ENCODE measurements at regions not wholly inside any gene's neighbourhood (a gene's known extent, or its start where the extent isn't known, plus 50 kb on each side); places are given as distances from the start of the nearest gene placed in this dataset.

DNA sequence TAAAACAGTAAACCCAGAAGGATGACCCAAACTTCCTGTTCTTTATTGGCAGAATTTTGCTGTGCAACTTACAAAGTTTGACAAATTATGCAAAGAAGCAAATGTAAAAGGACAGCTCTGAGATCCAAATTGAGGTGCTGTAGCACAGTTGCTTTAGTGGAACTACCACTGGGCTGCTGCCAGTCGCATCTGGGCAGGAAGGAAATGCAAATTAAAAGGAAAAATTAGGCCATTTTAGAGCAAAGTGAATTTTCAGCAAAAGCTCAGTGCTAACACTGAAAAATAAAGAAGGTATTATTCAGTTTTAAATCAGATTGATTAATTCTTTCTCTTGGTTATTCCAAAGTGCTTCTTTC is 104.5 kb downstream of the ZMAT3 start:
- DNase-seq (ENCODE audit: low read depth, low spot score) = no peak
- TF ChIP-seq CTCF (IDR thresholded peaks at IDR 0.05; ENCODE audit: low read depth, low read length) = no peak
- no peak overlapping the region for H3K4me3 ChIP-seq (ENCODE audit: low read depth, low read length)
- in situ Hi-C loops (cut with HindIII; ENCODE audit: low sequenced_read_pairs) = no loop called here

- DNase-seq (ENCODE audit: low read depth, low spot score) = peak; percentile 68
- H3K4me3 ChIP-seq (ENCODE audit: low read depth, low read length) = peak overlapping the region; percentile 7
- peak; percentile 58 for TF ChIP-seq CTCF (IDR thresholded peaks at IDR 0.05; ENCODE audit: low read depth, low read length)
- in situ Hi-C loops (cut with HindIII; ENCODE audit: low sequenced_read_pairs) = no loop called here
Measured at GRCh38 chr3:178966299-178967176, 105.1 kb downstream of the ZMAT3 start.

- TF ChIP-seq CTCF (IDR thresholded peaks at IDR 0.05; ENCODE audit: low read depth, low read length) = no peak
- DNase-seq (ENCODE audit: low read depth, low spot score) = no peak
- in situ Hi-C loops (cut with HindIII; ENCODE audit: low sequenced_read_pairs) = no loop called here
- no peak overlapping the region for H3K4me3 ChIP-seq (ENCODE audit: low read depth, low read length)
Measured at GRCh38 chr3:178964551-178964950, 107.1 kb downstream of the ZMAT3 start.

DNA sequence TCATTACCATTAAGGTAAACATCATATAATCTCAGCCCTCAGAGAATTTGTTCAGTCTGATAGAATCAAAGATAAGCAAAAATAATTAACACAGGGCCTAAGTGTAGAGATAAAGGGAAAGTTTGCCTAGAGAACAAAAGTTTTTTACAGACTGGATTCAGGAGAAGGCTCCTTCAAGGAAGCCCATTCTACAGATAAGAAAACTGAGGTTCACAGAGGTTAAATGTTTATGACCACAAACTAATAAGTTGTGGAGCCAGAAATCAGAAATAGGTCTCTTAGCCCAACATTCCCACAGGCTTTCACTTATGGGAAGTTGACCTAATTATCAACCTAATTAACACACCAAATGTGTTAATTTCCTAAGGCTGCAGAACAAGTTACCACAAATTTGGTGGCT is 110.7 kb downstream of the ZMAT3 start:
- in situ Hi-C loops (cut with HindIII; ENCODE audit: low sequenced_read_pairs) = no loop called here
- no peak for TF ChIP-seq CTCF (IDR thresholded peaks at IDR 0.05; ENCODE audit: low read depth, low read length)
- H3K4me3 ChIP-seq (ENCODE audit: low read depth, low read length) = no peak overlapping the region
- DNase-seq (ENCODE audit: low read depth, low spot score) = no peak

DNA sequence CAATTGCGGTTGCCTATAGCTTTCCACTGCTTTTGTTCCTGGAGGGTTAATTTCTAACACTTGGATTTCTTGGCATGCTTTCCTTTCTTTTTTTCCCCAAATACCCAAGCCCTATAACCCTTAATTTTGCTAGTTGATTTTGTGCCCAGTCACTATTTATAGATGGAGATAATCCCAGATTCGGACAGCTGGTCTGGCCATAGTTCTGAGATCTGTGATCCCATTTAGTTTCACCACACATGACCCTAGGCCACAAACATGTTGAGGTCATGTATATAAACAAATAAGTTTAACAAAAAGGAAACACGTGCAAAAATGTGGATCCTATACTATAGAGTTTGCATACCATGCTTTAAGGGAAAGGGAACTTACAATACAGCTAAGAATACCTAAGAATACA is 111.4 kb downstream of the ZMAT3 start:
- in situ Hi-C loops (cut with HindIII; ENCODE audit: low sequenced_read_pairs) = no loop called here
- TF ChIP-seq CTCF (IDR thresholded peaks at IDR 0.05; ENCODE audit: low read depth, low read length) = no peak
- no peak for DNase-seq (ENCODE audit: low read depth, low spot score)

GRCh38 chr3:178950676-178951075 is 120.9 kb downstream of the ZMAT3 start:
- in situ Hi-C loops (cut with HindIII; ENCODE audit: low sequenced_read_pairs) = no loop called here
- DNase-seq (ENCODE audit: low read depth, low spot score) = peak; percentile 7
- no peak for TF ChIP-seq CTCF (IDR thresholded peaks at IDR 0.05; ENCODE audit: low read depth, low read length)

More for the DNA sequence above, 111.4 kb downstream of the ZMAT3 start:
- no peak overlapping the region for H3K4me3 ChIP-seq (ENCODE audit: low read depth, low read length)

More at GRCh38 chr3:178950676-178951075, 120.9 kb downstream of the ZMAT3 start:
- no peak overlapping the region for H3K4me3 ChIP-seq (ENCODE audit: low read depth, low read length)
